ENCODE measurements at regions not wholly inside any gene's neighbourhood (a gene's known extent, or its start where the extent isn't known, plus 50 kb on each side); places are given as distances from the start of the nearest gene placed in this dataset.

DNA sequence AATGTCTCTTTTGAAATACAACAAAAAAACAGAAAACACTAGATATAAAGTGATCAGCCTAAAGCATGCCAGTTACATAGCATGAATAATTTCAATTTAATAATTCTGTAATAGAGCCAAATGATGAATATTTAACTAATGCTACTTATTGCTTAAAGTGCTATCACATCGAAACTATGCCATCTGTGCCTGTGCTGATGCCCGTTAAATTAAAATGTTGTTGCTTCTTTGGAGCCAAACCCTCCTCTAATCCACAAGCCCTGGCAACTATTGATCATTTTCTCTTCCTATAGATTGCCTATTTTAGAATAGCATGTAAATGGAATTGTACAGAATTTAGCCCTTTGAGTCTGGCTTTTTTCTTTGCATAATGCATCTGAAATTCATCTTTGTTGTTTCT is 356.2 kb downstream of the CHSY3 start:
- no peak overlapping the region for H3K27ac ChIP-seq (ENCODE audit: control insufficient read depth, insufficient read depth)
- no peak overlapping the region for H2AFZ ChIP-seq (ENCODE audit: control insufficient read depth, low read depth, low read length)
- ATAC-seq: no peak
- intact Hi-C loops (cut with micrococcal nuclease; ENCODE audit: unreplicated experiment): no loop called here
- no peaks in the 10 kb centered on the region for H3K4me1 ChIP-seq (ENCODE audit: control insufficient read depth, insufficient read depth, low read length)
- no peaks in the 10 kb centered on the region for H4K20me1 ChIP-seq (ENCODE audit: control insufficient read depth, insufficient read depth)
- no peak overlapping the region for H3K4me2 ChIP-seq (ENCODE audit: control insufficient read depth, insufficient read depth)
- DNase-seq (ENCODE audit: low read depth, low spot score): no peak
- no peak overlapping the region for H3K4me3 ChIP-seq
- no TSS peak for BruUV-seq (replicated peaks)
- H3K36me3 ChIP-seq (ENCODE audit: control insufficient read depth in 2 of 2, insufficient read depth in 2 of 2, low read length in 1 of 2): no peaks in the 10 kb centered on the region
- no peaks in the 10 kb centered on the region for H3K27me3 ChIP-seq (replicated peaks in 1 of 2; ENCODE audit: control insufficient read depth in 2 of 2, insufficient read depth in 2 of 2, low read length in 1 of 2)
- in situ Hi-C loops (cut with MboI): no loop called here
- no peak for TF ChIP-seq SPI1 (IDR thresholded peaks at IDR 0.05; ENCODE audit: borderline replicate concordance, insufficient read depth, low read depth, low read length)
- RAD21 ChIA-PET (ENCODE audit: unreplicated experiment): no interaction called here
- SMC1A ChIA-PET (ENCODE audit: uncharacterized antibody, unreplicated experiment): no interaction called here
- POLR2A ChIA-PET: no interaction called here
- H3K79me2 ChIP-seq (ENCODE audit: control insufficient read depth, insufficient read depth, low read length): no peaks in the 10 kb centered on the region
- H3K9me3 ChIP-seq (replicated peaks; ENCODE audit: control insufficient read depth, insufficient read depth, low read length): no peaks in the 10 kb centered on the region
- FAIRE-seq: no peak
- CTCF ChIA-PET: no interaction called here
- 26% methylated on average over 2 of the region's 2 CpGs for WGBS (ENCODE audit: insufficient coverage, insufficient replicate concordance, low lambda C conversion rate, missing lambda C conversion rate)
- H3K9ac ChIP-seq (ENCODE audit: control insufficient read depth, insufficient read depth, low read length): no peak overlapping the region

DNA sequence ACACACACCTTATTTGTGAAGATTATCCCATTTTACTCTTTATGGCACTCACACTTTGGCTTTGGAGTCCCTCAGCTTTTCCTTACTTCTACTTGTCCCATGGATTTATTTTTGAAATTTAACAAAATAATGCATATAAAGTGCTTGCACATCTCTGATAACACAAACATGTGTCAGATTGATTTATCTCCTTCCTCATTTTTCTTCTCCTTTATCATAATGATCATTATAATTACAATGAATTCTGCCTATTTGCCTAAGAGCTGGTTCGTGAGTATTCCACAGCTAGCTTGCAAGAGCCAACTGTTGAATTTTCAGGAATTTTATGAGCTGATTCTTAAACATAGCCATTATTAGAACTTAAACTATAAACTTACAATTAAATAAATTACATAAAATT is 347.7 kb downstream of the CHSY3 start:
- Histone ChIP-seq H3K4me2 (ENCODE audit: control insufficient read depth, insufficient read depth) (no peak overlapping the region), H3K27ac (ENCODE audit: control insufficient read depth, insufficient read depth) (no peak overlapping the region), H4K20me1 (ENCODE audit: control insufficient read depth, insufficient read depth) (no peaks in the 10 kb centered on the region), H3K4me1 (ENCODE audit: control insufficient read depth, insufficient read depth, low read length) (no peaks in the 10 kb centered on the region), H3K9me3 (replicated peaks; ENCODE audit: control insufficient read depth, insufficient read depth, low read length) (no peaks in the 10 kb centered on the region), H3K79me2 (ENCODE audit: control insufficient read depth, insufficient read depth, low read length) (no peaks in the 10 kb centered on the region), H3K9ac (ENCODE audit: control insufficient read depth, insufficient read depth, low read length) (no peak overlapping the region), H3K27me3 (replicated peaks in 1 of 2; ENCODE audit: control insufficient read depth in 2 of 2, insufficient read depth in 2 of 2, low read length in 1 of 2) (no peaks in the 10 kb centered on the region), H3K36me3 (ENCODE audit: control insufficient read depth in 2 of 2, insufficient read depth in 2 of 2, low read length in 1 of 2) (no peaks in the 10 kb centered on the region), H3K4me3 (no peak overlapping the region), H2AFZ (ENCODE audit: control insufficient read depth, low read depth, low read length) (no peak overlapping the region)
- ATAC-seq (no peak), FAIRE-seq (no peak), DNase-seq (ENCODE audit: low read depth, low spot score) (no peak)
- no TSS peak for BruUV-seq (replicated peaks)
- ChIA-PET SMC1A (ENCODE audit: uncharacterized antibody, unreplicated experiment) (interaction anchor here (1.2 kb wide), 1 partner anchor 8 kb away, joined by 4 read pairs; no protein-coding TSS in a partner anchor), POLR2A (no interaction called here), CTCF (interaction anchor here (1.3 to 1.7 kb wide), 2 partner anchors 13 to 142 kb away, joined by 4 to 5 read pairs; no protein-coding TSS in a partner anchor), RAD21 (ENCODE audit: unreplicated experiment) (no interaction called here)
- intact Hi-C loops (cut with micrococcal nuclease; ENCODE audit: unreplicated experiment): no loop called here
- in situ Hi-C loops (cut with MboI): no loop called here
- WGBS (ENCODE audit: insufficient coverage, insufficient replicate concordance, low lambda C conversion rate, missing lambda C conversion rate): 0% methylated on average over 1 of the region's 1 CpG
- no peak for TF ChIP-seq TCF12 (IDR thresholded peaks at IDR 0.05; ENCODE audit: low read depth, low read length)
- TF ChIP-seq ZNF24 (IDR thresholded peaks at IDR 0.05): no peak
- TF ChIP-seq, protein P1, sequence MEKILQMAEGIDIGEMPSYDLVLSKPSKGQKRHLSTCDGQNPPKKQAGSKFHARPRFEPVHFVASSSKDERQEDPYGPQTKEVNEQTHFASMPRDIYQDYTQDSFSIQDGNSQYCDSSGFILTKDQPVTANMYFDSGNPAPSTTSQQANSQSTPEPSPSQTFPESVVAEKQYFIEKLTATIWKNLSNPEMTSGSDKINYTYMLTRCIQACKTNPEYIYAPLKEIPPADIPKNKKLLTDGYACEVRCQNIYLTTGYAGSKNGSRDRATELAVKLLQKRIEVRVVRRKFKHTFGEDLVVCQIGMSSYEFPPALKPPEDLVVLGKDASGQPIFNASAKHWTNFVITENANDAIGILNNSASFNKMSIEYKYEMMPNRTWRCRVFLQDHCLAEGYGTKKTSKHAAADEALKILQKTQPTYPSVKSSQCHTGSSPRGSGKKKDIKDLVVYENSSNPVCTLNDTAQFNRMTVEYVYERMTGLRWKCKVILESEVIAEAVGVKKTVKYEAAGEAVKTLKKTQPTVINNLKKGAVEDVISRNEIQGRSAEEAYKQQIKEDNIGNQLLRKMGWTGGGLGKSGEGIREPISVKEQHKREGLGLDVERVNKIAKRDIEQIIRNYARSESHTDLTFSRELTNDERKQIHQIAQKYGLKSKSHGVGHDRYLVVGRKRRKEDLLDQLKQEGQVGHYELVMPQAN (conservative IDR thresholded peaks at IDR 0.05): no peak
- TF ChIP-seq ESRRA (IDR thresholded peaks at IDR 0.05; ENCODE audit: low read length): no peak
- no peak for TF ChIP-seq CBX3 (IDR thresholded peaks at IDR 0.05; ENCODE audit: borderline replicate concordance, low read depth)
- TF ChIP-seq POU2F2 (IDR thresholded peaks at IDR 0.05; ENCODE audit: borderline replicate concordance, low read depth, low read length): no peak
- TF ChIP-seq, protein P2, sequence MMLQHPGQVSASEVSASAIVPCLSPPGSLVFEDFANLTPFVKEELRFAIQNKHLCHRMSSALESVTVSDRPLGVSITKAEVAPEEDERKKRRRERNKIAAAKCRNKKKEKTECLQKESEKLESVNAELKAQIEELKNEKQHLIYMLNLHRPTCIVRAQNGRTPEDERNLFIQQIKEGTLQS (IDR thresholded peaks at IDR 0.05; ENCODE audit: borderline replicate concordance, extremely low read depth, low read depth, low read length): no peak
